ENCODE measurements at regions not wholly inside any gene's neighbourhood (a gene's known extent, or its start where the extent isn't known, plus 50 kb on each side); places are given as distances from the start of the nearest gene placed in this dataset.

GRCh38 chr3:144762091-144762490 lies 790.5 kb downstream of the DIPK2A start:
- TF ChIP-seq, protein P1, sequence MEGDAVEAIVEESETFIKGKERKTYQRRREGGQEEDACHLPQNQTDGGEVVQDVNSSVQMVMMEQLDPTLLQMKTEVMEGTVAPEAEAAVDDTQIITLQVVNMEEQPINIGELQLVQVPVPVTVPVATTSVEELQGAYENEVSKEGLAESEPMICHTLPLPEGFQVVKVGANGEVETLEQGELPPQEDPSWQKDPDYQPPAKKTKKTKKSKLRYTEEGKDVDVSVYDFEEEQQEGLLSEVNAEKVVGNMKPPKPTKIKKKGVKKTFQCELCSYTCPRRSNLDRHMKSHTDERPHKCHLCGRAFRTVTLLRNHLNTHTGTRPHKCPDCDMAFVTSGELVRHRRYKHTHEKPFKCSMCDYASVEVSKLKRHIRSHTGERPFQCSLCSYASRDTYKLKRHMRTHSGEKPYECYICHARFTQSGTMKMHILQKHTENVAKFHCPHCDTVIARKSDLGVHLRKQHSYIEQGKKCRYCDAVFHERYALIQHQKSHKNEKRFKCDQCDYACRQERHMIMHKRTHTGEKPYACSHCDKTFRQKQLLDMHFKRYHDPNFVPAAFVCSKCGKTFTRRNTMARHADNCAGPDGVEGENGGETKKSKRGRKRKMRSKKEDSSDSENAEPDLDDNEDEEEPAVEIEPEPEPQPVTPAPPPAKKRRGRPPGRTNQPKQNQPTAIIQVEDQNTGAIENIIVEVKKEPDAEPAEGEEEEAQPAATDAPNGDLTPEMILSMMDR (conservative IDR thresholded peaks at IDR 0.05 in 1 of 2, IDR thresholded peaks at IDR 0.05 in 1 of 2; ENCODE audit: low read depth in 1 of 2, low read length in 2 of 2): no peak
- no peak for TF ChIP-seq EZH2 (IDR thresholded peaks at IDR 0.05; ENCODE audit: low read length, missing control alignments)
- H3K27ac ChIP-seq (ENCODE audit: insufficient read depth, low read length): no peak overlapping the region
- no peak for DNase-seq (ENCODE audit: low read depth in 2 of 2)
- no peak overlapping the region for H2AFZ ChIP-seq (ENCODE audit: low read length)
- H3K9ac ChIP-seq (ENCODE audit: insufficient read depth, low read length): no peak overlapping the region
- no peaks in the 10 kb centered on the region for H3K4me1 ChIP-seq (ENCODE audit: control insufficient read depth, extremely low read depth, insufficient read depth, low read length)
- H3K9me3 ChIP-seq (ENCODE audit: control insufficient read depth, insufficient read depth, low read depth, low read length): no peaks in the 10 kb centered on the region
- no peak overlapping the region for H3K4me2 ChIP-seq (ENCODE audit: extremely low read depth, insufficient read depth, low read length)
- H3K36me3 ChIP-seq (ENCODE audit: control insufficient read depth, insufficient read depth, low read length): no peaks in the 10 kb centered on the region
- H3K79me2 ChIP-seq (ENCODE audit: control insufficient read depth, insufficient read depth, low read length): no peaks in the 10 kb centered on the region
- H3K4me3 ChIP-seq (replicated peaks in 1 of 4; ENCODE audit: control extremely low read depth in 1 of 4, insufficient read depth in 1 of 4, low read depth in 3 of 4, low read length in 4 of 4): no peak overlapping the region
- no peaks in the 10 kb centered on the region for H4K20me1 ChIP-seq (ENCODE audit: control insufficient read depth, extremely low read depth, insufficient read depth, low read length)
- H3K27me3 ChIP-seq (ENCODE audit: control insufficient read depth, insufficient read depth, low read length): no peaks in the 10 kb centered on the region

- no peak for DNase-seq (ENCODE audit: low read depth in 2 of 2)
- no peaks in the 10 kb centered on the region for H3K79me2 ChIP-seq (ENCODE audit: control insufficient read depth, insufficient read depth, low read length)
- H3K9me3 ChIP-seq (ENCODE audit: control insufficient read depth, insufficient read depth, low read depth, low read length): no peaks in the 10 kb centered on the region
- H3K4me2 ChIP-seq (ENCODE audit: extremely low read depth, insufficient read depth, low read length): peak overlapping the region; percentile 83
- no peaks in the 10 kb centered on the region for H3K27me3 ChIP-seq (ENCODE audit: control insufficient read depth, insufficient read depth, low read length)
- H3K4me3 ChIP-seq (replicated peaks in 1 of 4; ENCODE audit: control extremely low read depth in 1 of 4, insufficient read depth in 1 of 4, low read depth in 3 of 4, low read length in 4 of 4): peak overlapping the region in 1 of 4 experiments; percentile 23
- no peak overlapping the region for H3K27ac ChIP-seq (ENCODE audit: insufficient read depth, low read length)
- H2AFZ ChIP-seq (ENCODE audit: low read length): peak overlapping the region; percentile 77
- no peak overlapping the region for H3K9ac ChIP-seq (ENCODE audit: insufficient read depth, low read length)
- no peak for TF ChIP-seq EZH2 (IDR thresholded peaks at IDR 0.05; ENCODE audit: low read length, missing control alignments)
- TF ChIP-seq, protein P1 (conservative IDR thresholded peaks at IDR 0.05 in 1 of 2, IDR thresholded peaks at IDR 0.05 in 1 of 2; ENCODE audit: low read depth in 1 of 2, low read length in 2 of 2): no peak
- H3K4me1 ChIP-seq (ENCODE audit: control insufficient read depth, extremely low read depth, insufficient read depth, low read length): no peaks in the 10 kb centered on the region
- no peaks in the 10 kb centered on the region for H4K20me1 ChIP-seq (ENCODE audit: control insufficient read depth, extremely low read depth, insufficient read depth, low read length)
- H3K36me3 ChIP-seq (ENCODE audit: control insufficient read depth, insufficient read depth, low read length): no peaks in the 10 kb centered on the region
Observed at GRCh38 chr3:144763878-144764454, 792.3 kb downstream of the DIPK2A start.

- Histone ChIP-seq H3K4me1 (ENCODE audit: control insufficient read depth, extremely low read depth, insufficient read depth, low read length) (no peaks in the 10 kb centered on the region), H3K9me3 (ENCODE audit: control insufficient read depth, insufficient read depth, low read depth, low read length) (no peaks in the 10 kb centered on the region), H2AFZ (ENCODE audit: low read length) (no peak overlapping the region), H3K9ac (ENCODE audit: insufficient read depth, low read length) (no peak overlapping the region), H3K79me2 (ENCODE audit: control insufficient read depth, insufficient read depth, low read length) (no peaks in the 10 kb centered on the region), H3K4me3 (replicated peaks in 1 of 4; ENCODE audit: control extremely low read depth in 1 of 4, insufficient read depth in 1 of 4, low read depth in 3 of 4, low read length in 4 of 4) (no peak overlapping the region), H4K20me1 (ENCODE audit: control insufficient read depth, extremely low read depth, insufficient read depth, low read length) (no peaks in the 10 kb centered on the region), H3K27ac (ENCODE audit: insufficient read depth, low read length) (no peak overlapping the region), H3K27me3 (ENCODE audit: control insufficient read depth, insufficient read depth, low read length) (no peaks in the 10 kb centered on the region), H3K4me2 (ENCODE audit: extremely low read depth, insufficient read depth, low read length) (no peak overlapping the region), H3K36me3 (ENCODE audit: control insufficient read depth, insufficient read depth, low read length) (no peaks in the 10 kb centered on the region)
- no peak for TF ChIP-seq EZH2 (IDR thresholded peaks at IDR 0.05; ENCODE audit: low read length, missing control alignments)
- TF ChIP-seq, protein P1 (conservative IDR thresholded peaks at IDR 0.05 in 1 of 2, IDR thresholded peaks at IDR 0.05 in 1 of 2; ENCODE audit: low read depth in 1 of 2, low read length in 2 of 2): no peak
- DNase-seq (ENCODE audit: low read depth in 2 of 2): no peak
Observed at GRCh38 chr3:144770281-144770680, 798.7 kb downstream of the DIPK2A start.
